GM23338 (cell line): ENCODE measurements at regions not wholly inside any gene's neighbourhood (a gene's known extent, or its start where the extent isn't known, plus 50 kb on each side); places are given as distances from the start of the nearest gene placed in this dataset.
"Not testable (repeated sequence)": the region's sequence is repeated elsewhere in the genome, so short reads cannot be mapped to it uniquely, and the experiment has no call there.

Experiments used
- ATAC-seq: fragments of 200-7000 bp; cut with Tn5 transposase; 3 replicates; pipeline ENCODE4 v1.9.1; 2020
- DNase-seq: peaks from one replicate; pipeline ENCODE4 v3.0.0-alpha.2; 2015; ENCODE audit warnings: low spot score
- H2AFZ ChIP-seq: fragments of 200-600 bp; sonication (generic); 2 replicates; pipeline ENCODE4 v1.8.0; 2016; ENCODE audit warnings: antibody characterized with exemption, mild to moderate bottlenecking, moderate library complexity
- H3F3A ChIP-seq: fragments of 200-600 bp; sonication (generic); replicated peaks from 2 replicates; pipeline ENCODE4 v1.8.0; 2017; ENCODE audit warnings: antibody characterized with exemption, mixed run types, low read depth
- H3K27ac ChIP-seq: fragments of 200-600 bp; sonication (generic); 2 replicates; pipeline ENCODE4 v1.6.1; 2016; ENCODE audit warnings: low read depth
- H3K27me3 ChIP-seq: fragments of 200-600 bp; sonication (generic); 2 replicates; pipeline ENCODE4 v1.8.0; 2016; ENCODE audit warnings: mild to moderate bottlenecking, mixed run types, moderate library complexity; ENCODE audit not compliant: insufficient read depth
- H3K36me3 ChIP-seq: fragments of 200-600 bp; sonication (generic); 2 replicates; pipeline ENCODE4 v1.8.0; 2016; ENCODE audit warnings: mild to moderate bottlenecking; ENCODE audit not compliant: insufficient read depth
- H3K4me1 ChIP-seq: fragments of 200-600 bp; sonication (generic); 2 replicates; pipeline ENCODE4 v1.8.0; 2016; ENCODE audit warnings: mild to moderate bottlenecking, moderate library complexity; ENCODE audit not compliant: insufficient read depth
- H3K4me2 ChIP-seq: fragments of 200-600 bp; sonication (generic); 2 replicates; pipeline ENCODE4 v1.7.1; 2017; ENCODE audit warnings: mixed run types
- H3K4me3 ChIP-seq: fragments of 200-600 bp; sonication (generic); 2 replicates; pipeline ENCODE4 v1.6.1; 2016; ENCODE audit warnings: mixed run types
- H3K79me2 ChIP-seq: fragments of 200-600 bp; sonication (generic); replicated peaks from 2 replicates; pipeline ENCODE4 v1.8.0; 2017; ENCODE audit warnings: mild to moderate bottlenecking; ENCODE audit not compliant: insufficient read depth
- H3K9me2 ChIP-seq: fragments of 200-600 bp; sonication (generic); 2 replicates; pipeline ENCODE4 v1.8.0; 2017; ENCODE audit not compliant: insufficient read depth
- H4K20me1 ChIP-seq: fragments of 200-600 bp; sonication (generic); replicated peaks from 2 replicates; pipeline ENCODE4 v1.8.0; 2017; ENCODE audit warnings: mild to moderate bottlenecking; ENCODE audit not compliant: insufficient read depth
- H3K27ac Mint-ChIP-seq: 2 replicates; pipeline ENCODE4 v1.8.0; 2020; ENCODE audit warnings: inconsistent platforms, mild to moderate bottlenecking, moderate library complexity, mixed read lengths
- H3K27me3 Mint-ChIP-seq: 3 replicates; pipeline ENCODE4 v1.8.0; 2022; ENCODE audit warnings: low read depth, mild to moderate bottlenecking, moderate library complexity, mixed read lengths, inconsistent platforms; ENCODE audit not compliant: insufficient read depth, poor library complexity
- H3K36me3 Mint-ChIP-seq: 3 replicates; pipeline ENCODE4 v1.8.0; 2021; ENCODE audit warnings: low read depth, mild to moderate bottlenecking, inconsistent platforms, moderate library complexity, mixed read lengths
- H3K4me1 Mint-ChIP-seq: 3 replicates; pipeline ENCODE4 v1.8.0; 2020; ENCODE audit warnings: mild to moderate bottlenecking, inconsistent platforms, mixed read lengths
- H3K4me3 Mint-ChIP-seq: 3 replicates; pipeline ENCODE4 v1.8.0; 2021; ENCODE audit warnings: moderate library complexity, mild to moderate bottlenecking, inconsistent platforms, mixed read lengths
- H3K9me3 Mint-ChIP-seq: 3 replicates; pipeline ENCODE4 v1.8.0; 2020; ENCODE audit warnings: moderate library complexity, mild to moderate bottlenecking, inconsistent platforms, mixed read lengths
- CREB1 ChIP-seq: fragments of 250-450 bp; sonication (Bioruptor Pico); IDR thresholded peaks from 2 replicates; pipeline ENCODE4 v1.5.0; 2020; ENCODE audit warnings: low read depth, mild to moderate bottlenecking, moderate library complexity
- CTCF ChIP-seq, 2 experiments: fragments of 200-600 bp in 1 of 2; sonication (generic) in 1 of 2; conservative IDR thresholded peaks; 2 replicates each; pipeline versions ENCODE4 v1.5.1 to v1.6.1; 2016 to 2017; ENCODE audit warnings: antibody characterized with exemption in 2 of 2, low read depth in 2 of 2, mild to moderate bottlenecking in 2 of 2, moderate library complexity in 1 of 2
- EZH2 ChIP-seq: fragments of 200-600 bp; sonication (generic); IDR thresholded peaks from one replicate; pipeline ENCODE4 v1.8.0; 2017; ENCODE audit warnings: antibody characterized with exemption, mild to moderate bottlenecking, low read depth; ENCODE audit not compliant: unreplicated experiment
- EZH2phosphoT487 ChIP-seq: fragments of 200-600 bp; sonication (generic); IDR thresholded peaks from one replicate; pipeline ENCODE4 v1.8.1; 2018; ENCODE audit warnings: antibody characterized with exemption; ENCODE audit not compliant: unreplicated experiment
- JUNB ChIP-seq: IDR thresholded peaks from one replicate; pipeline ENCODE4 v1.6.1; 2016; ENCODE audit warnings: antibody characterized with exemption; ENCODE audit not compliant: unreplicated experiment
- NANOG ChIP-seq: IDR thresholded peaks from 2 replicates; pipeline ENCODE4 v1.6.1; 2016; ENCODE audit warnings: antibody characterized with exemption, borderline replicate concordance
- POLR2AphosphoS5 ChIP-seq: IDR thresholded peaks from 2 replicates; pipeline ENCODE4 v1.6.1; 2016; ENCODE audit warnings: antibody characterized with exemption, low read depth
- REST ChIP-seq: IDR thresholded peaks from one replicate; pipeline ENCODE4 v1.6.1; 2018; ENCODE audit warnings: antibody characterized with exemption; ENCODE audit not compliant: unreplicated experiment
- STAT1 ChIP-seq: IDR thresholded peaks from one replicate; pipeline ENCODE4 v1.6.1; 2016; ENCODE audit warnings: antibody characterized with exemption; ENCODE audit not compliant: unreplicated experiment
- ZNF114 ChIP-seq: fragments of 250-450 bp; sonication (Bioruptor Pico); IDR thresholded peaks from 2 replicates; pipeline ENCODE4 v1.5.0; 2020; ENCODE audit warnings: mild to moderate bottlenecking, moderate library complexity
- ZNF331 ChIP-seq: fragments of 250-450 bp; sonication (Bioruptor Pico); IDR thresholded peaks from 2 replicates; pipeline ENCODE4 v1.5.0; 2020; ENCODE audit warnings: low read depth, mild to moderate bottlenecking, moderate library complexity

- no peak for DNase-seq
- Histone ChIP-seq H4K20me1 (no peaks in the 10 kb centered on the region), H3F3A (no peaks in the 10 kb centered on the region), H3K4me3 (no peak overlapping the region), H3K9me2 (no peaks in the 10 kb centered on the region), H2AFZ (no peak overlapping the region), H3K36me3 (no peaks in the 10 kb centered on the region), H3K4me2 (no peak overlapping the region), H3K27ac (no peak overlapping the region), H3K79me2 (no peaks in the 10 kb centered on the region), H3K27me3 (no peaks in the 10 kb centered on the region), H3K4me1 (peaks cover 11% of the 10 kb centered on the region)
- TF ChIP-seq EZH2 (no peak), EZH2phosphoT487 (no peak), CREB1 (no peak), ZNF114 (CRISPR knock-in tag) (no peak), ZNF331 (no peak), POLR2AphosphoS5 (no peak), JUNB (no peak), REST (no peak), CTCF (conservative IDR thresholded peaks at IDR 0.05; ENCODE audit: low read depth in 2 of 2) (no peak), NANOG (no peak), STAT1 (no peak)
- Mint-ChIP-seq H3K27ac (no peak overlapping the region), H3K4me3 (no peak overlapping the region), H3K4me1 (peaks cover 6% of the 10 kb centered on the region), H3K36me3 (no peaks in the 10 kb centered on the region), H3K27me3 (no peaks in the 10 kb centered on the region), H3K9me3 (no peaks in the 10 kb centered on the region)
- no peak for ATAC-seq
These were observed 152.3 kb downstream of the CENPC start for GRCh38 chr4:67393007-67393406.

GRCh38 chr4:67381406-67381804 lies 163.9 kb downstream of the CENPC start:
- not testable (repeated sequence) for DNase-seq, H3K4me3 ChIP-seq, H3K4me3 Mint-ChIP-seq, H3K79me2 ChIP-seq, H3K27ac Mint-ChIP-seq, H3F3A ChIP-seq, H4K20me1 ChIP-seq, H3K9me2 ChIP-seq, H2AFZ ChIP-seq, H3K36me3 ChIP-seq, H3K27me3 ChIP-seq, H3K4me2 ChIP-seq, H3K27ac ChIP-seq, H3K4me1 Mint-ChIP-seq, ATAC-seq, H3K4me1 ChIP-seq, H3K27me3 Mint-ChIP-seq
- H3K9me3 Mint-ChIP-seq = peaks cover 34% of the 10 kb centered on the region
- H3K36me3 Mint-ChIP-seq = peaks cover 28% of the 10 kb centered on the region

- H3K27me3 ChIP-seq, H3K27ac Mint-ChIP-seq, H3K79me2 ChIP-seq, H3K9me2 ChIP-seq, H3K4me3 ChIP-seq, H3K4me1 Mint-ChIP-seq, H4K20me1 ChIP-seq, H3K27ac ChIP-seq, H2AFZ ChIP-seq, H3F3A ChIP-seq, H3K36me3 ChIP-seq, H3K4me3 Mint-ChIP-seq, H3K4me1 ChIP-seq, DNase-seq, H3K27me3 Mint-ChIP-seq, H3K4me2 ChIP-seq, ATAC-seq: not testable (repeated sequence)
- Mint-ChIP-seq H3K36me3 (peaks cover 28% of the 10 kb centered on the region), H3K9me3 (peaks cover 34% of the 10 kb centered on the region)
These were observed 164.4 kb downstream of the CENPC start for GRCh38 chr4:67380702-67381405.
